Large intestine (tissue), 3 donors: ENCODE measurements at regions not wholly inside any gene's neighbourhood (a gene's known extent, or its start where the extent isn't known, plus 50 kb on each side); places are given as distances from the start of the nearest gene placed in this dataset.
"Not testable (repeated sequence)": the region's sequence is repeated elsewhere in the genome, so short reads cannot be mapped to it uniquely, and the experiment has no call there.

Experiments used
- DNase-seq, 2 donors: peaks; one replicate each; pipeline versions ENCODE4 v3.0.0 to v3.0.0-alpha.2; 2013
- H3K27ac ChIP-seq: one replicate; pipeline ENCODE4 v1.5.1; 2013; ENCODE audit warnings: low read length
- H3K27me3 ChIP-seq: 2 replicates; pipeline ENCODE4 v1.6.1; 2013; ENCODE audit warnings: low read length; ENCODE audit not compliant: control insufficient read depth, insufficient read depth
- H3K36me3 ChIP-seq: 2 replicates; pipeline ENCODE4 v1.6.1; 2013; ENCODE audit warnings: low read length; ENCODE audit not compliant: control insufficient read depth, insufficient read depth
- H3K4me1 ChIP-seq: one replicate; pipeline ENCODE4 v1.6.1; 2013; ENCODE audit warnings: low read length; ENCODE audit not compliant: control insufficient read depth, insufficient read depth
- H3K4me3 ChIP-seq: one replicate; pipeline ENCODE4 v1.5.1; 2013; ENCODE audit warnings: low read length
- H3K9me3 ChIP-seq: one replicate; pipeline ENCODE4 v1.6.1; 2013; ENCODE audit warnings: mild to moderate bottlenecking, low read depth, low read length, moderate library complexity; ENCODE audit not compliant: control insufficient read depth
- WGBS: methylation state at CpG from one replicate; pipeline ENCODE4 v1.1.5; 2013; ENCODE audit warnings: low lambda C conversion rate; ENCODE audit not compliant: insufficient coverage; 5-methylcytosine and 5-hydroxymethylcytosine counted together

DNA sequence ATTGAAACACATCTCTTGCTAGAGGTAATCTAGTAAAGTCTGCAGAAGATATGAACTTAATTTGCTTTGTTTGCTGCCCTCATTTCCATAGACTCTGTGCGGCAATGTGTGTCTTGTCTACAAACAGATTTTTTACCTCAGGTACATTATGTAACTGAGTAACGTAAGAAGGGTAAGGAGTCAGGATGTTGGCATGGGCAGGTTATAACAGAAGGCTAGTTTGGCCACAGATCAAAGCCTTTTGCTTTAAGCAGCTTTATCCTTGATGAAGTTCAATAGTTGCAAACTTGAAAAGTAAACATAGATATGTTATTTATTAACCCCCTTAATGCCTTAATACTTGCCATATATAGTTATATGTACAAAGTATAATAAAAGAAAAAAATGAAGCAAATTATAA is 391.6 kb upstream of the FKBP1C start:
- no peak for DNase-seq
- Histone ChIP-seq H3K36me3 (no peaks in the 10 kb centered on the region), H3K9me3 (no peaks in the 10 kb centered on the region), H3K27me3 (no peaks in the 10 kb centered on the region), H3K27ac (no peak overlapping the region), H3K4me3 (no peak overlapping the region), H3K4me1 (no peaks in the 10 kb centered on the region)
- 20% methylated on average over 1 of the region's 2 CpGs for WGBS

- no peaks in the 10 kb centered on the region for H3K4me1 ChIP-seq
- no peaks in the 10 kb centered on the region for H3K36me3 ChIP-seq
- no peak overlapping the region for H3K27ac ChIP-seq
- DNase-seq = no peak
- 86% methylated on average over 1 of the region's 1 CpG for WGBS
- H3K4me3 ChIP-seq = no peak overlapping the region
- H3K9me3 ChIP-seq = no peaks in the 10 kb centered on the region
- H3K27me3 ChIP-seq = no peaks in the 10 kb centered on the region
Measured at GRCh38 chr6:62808565-62809293, 402.5 kb upstream of the FKBP1C start.

DNA sequence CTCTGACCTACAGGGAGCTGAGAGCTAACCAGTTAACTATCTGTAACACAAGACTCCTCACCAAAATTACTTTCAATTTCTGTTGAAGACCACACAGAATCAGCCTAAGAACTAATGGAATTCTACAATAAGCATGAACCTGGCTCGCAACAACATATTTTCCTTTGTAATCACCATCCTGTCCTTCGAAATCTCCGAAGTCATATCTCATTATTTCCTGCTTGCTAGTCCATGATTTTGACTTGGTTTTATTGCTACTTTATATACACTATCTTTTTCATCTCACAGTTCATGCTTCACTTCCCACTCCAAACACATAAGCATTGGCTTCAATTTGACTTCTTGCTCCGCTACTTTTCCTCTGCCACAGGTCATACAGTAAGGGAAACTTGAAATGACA is 405.8 kb upstream of the FKBP1C start:
- no peaks in the 10 kb centered on the region for H3K4me1 ChIP-seq
- 88% methylated on average over 3 of the region's 4 CpGs for WGBS
- H3K27me3 ChIP-seq = no peaks in the 10 kb centered on the region
- DNase-seq = no peak
- no peaks in the 10 kb centered on the region for H3K9me3 ChIP-seq
- no peak overlapping the region for H3K27ac ChIP-seq
- no peak overlapping the region for H3K4me3 ChIP-seq
- H3K36me3 ChIP-seq = no peaks in the 10 kb centered on the region

DNA sequence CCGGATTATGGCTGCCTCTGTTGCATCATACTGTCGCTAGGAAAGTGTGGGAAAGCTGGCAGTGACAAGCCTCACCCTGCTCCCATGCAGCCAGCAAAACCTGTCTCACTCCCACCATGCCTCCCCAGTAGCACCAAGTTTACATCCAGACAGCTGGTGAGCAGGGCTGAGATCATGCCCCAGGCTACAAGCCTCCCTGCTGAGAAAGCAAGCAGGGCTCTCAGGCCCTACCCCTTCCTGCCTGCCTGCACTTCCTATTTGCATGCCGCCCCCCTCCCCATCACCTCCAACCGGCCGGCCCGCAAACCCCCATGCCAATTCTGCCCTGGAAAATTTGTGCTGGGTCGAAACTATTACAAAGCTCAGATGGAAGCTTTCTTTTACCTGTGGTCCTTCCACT is 408.2 kb upstream of the FKBP1C start:
- no CpG with 5 or more reads among the region's 7 CpGs for WGBS

GRCh38 chr6:62797190-62797589 is 414.1 kb upstream of the FKBP1C start:
- Histone ChIP-seq H3K9me3 (no peaks in the 10 kb centered on the region), H3K4me3 (no peak overlapping the region), H3K27ac (no peak overlapping the region), H3K27me3 (no peaks in the 10 kb centered on the region), H3K4me1 (no peaks in the 10 kb centered on the region), H3K36me3 (no peaks in the 10 kb centered on the region)
- DNase-seq = no peak
- WGBS = 40% methylated on average over 1 of the region's 4 CpGs

More for the DNA sequence above, 408.2 kb upstream of the FKBP1C start:
- Histone ChIP-seq H3K27me3 (no peaks in the 10 kb centered on the region), H3K4me3 (no peak overlapping the region), H3K9me3 (no peaks in the 10 kb centered on the region), H3K4me1 (no peaks in the 10 kb centered on the region), H3K36me3 (no peaks in the 10 kb centered on the region), H3K27ac (no peak overlapping the region)
- DNase-seq = no peak

DNA sequence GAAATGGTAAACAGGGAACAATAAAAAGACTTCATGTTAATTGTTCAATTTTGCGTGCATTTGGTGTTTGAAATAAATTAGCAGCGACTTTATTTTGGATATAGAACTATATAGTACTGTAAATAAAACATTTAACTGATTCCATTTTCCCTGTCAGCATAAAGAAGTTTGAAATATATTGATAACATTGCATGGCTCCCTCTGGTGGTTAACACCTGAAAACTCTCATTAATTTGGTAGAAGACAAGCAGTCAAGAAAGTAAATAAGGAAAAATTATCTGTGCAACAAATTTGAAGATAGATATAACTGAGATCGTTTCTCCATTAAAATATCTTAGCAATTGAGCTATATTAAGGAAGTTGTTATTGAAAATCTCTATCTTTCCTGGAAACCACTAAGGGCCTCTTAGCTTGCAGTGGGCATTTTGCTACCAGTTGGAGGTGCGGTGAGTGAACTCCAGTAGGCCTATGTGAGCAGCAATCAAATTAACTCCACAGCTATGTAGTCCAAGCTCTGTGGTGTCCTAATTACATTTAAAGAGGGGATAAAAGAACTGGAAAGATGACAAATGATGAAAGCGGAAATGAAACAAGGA is 435.7 kb upstream of the FKBP1C start:
- peak; percentile 4 to 10 for DNase-seq
- Histone ChIP-seq H3K4me1 (no peaks in the 10 kb centered on the region), H3K27ac (no peak overlapping the region), H3K4me3 (no peak overlapping the region), H3K27me3 (no peaks in the 10 kb centered on the region), H3K9me3 (no peaks in the 10 kb centered on the region), H3K36me3 (no peaks in the 10 kb centered on the region)
- WGBS = 46% methylated on average over 3 of the region's 5 CpGs

GRCh38 chr6:62766174-62766573 is 445.1 kb upstream of the FKBP1C start:
- H3K27ac ChIP-seq, H3K27me3 ChIP-seq, H3K4me3 ChIP-seq, H3K36me3 ChIP-seq, DNase-seq, H3K4me1 ChIP-seq, H3K9me3 ChIP-seq: not testable (repeated sequence)
- WGBS = no CpG with 5 or more reads among the region's 5 CpGs

DNA sequence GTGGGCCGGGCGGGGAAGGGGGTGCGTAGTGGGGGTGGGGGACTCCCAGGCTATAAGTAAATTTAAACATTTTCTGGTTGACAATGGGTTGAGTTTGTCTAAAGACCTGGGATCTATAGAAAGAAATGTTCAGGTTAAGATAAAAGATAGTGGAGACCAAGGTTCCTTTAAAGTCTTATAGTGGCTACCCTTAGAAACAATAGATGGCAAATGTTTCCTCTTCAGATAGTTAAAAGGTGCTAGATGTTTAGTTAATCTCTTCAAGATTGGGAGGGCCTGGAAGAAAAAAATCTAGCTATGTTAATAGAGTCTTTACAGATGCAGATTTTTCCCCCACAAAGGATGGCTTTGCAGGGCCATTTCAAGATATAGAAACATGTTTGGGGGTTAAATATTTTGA is 446.4 kb upstream of the FKBP1C start:
- Histone ChIP-seq H3K36me3 (no peaks in the 10 kb centered on the region), H3K4me1 (no peaks in the 10 kb centered on the region), H3K9me3 (no peaks in the 10 kb centered on the region), H3K4me3 (no peak overlapping the region), H3K27me3 (no peaks in the 10 kb centered on the region), H3K27ac (no peak overlapping the region)
- no CpG with 5 or more reads among the region's 3 CpGs for WGBS
- DNase-seq = no peak

DNA sequence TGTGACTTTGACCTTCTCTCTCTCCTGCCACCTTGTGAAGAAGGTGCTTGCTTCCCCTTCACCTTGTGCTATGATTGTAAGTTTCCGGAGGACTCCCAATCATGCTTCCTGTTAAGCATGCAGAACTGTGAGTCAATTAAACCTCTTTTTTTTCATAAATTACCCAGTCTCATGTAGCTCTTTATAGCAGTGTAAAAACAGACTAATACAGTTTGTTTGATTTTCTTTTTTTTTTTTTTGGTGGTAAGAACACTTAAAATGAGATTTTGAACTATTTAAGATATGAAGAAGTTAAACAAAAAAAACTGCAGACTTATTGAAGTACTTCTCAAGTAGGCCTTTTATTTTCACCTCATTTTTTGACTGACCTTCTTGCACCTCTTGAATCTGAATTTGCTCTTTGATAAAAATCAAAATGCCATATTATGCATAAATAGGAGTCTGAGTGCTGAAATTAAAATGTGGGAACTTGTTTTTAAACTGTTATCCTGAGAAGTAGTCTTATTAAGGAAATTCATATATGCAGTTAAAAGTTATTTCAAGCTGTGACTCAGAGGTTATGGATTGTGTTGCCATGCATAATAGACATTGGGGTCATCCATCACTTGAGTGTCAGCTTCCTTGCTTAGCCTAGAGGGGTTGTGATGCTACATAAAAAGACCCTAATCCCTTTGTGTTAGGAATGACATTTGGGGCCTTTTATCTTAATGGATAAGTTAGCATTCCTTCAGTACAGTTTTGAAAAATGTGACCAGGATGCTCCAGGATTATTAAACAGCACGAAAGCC is 447.9 kb upstream of the FKBP1C start:
- H3K27me3 ChIP-seq = no peaks in the 10 kb centered on the region
- H3K4me1 ChIP-seq = no peaks in the 10 kb centered on the region
- no peaks in the 10 kb centered on the region for H3K36me3 ChIP-seq
- no peak overlapping the region for H3K4me3 ChIP-seq
- DNase-seq = peak in 1 of 2 donors; percentile 7
- no CpG with 5 or more reads among the region's 2 CpGs for WGBS
- H3K9me3 ChIP-seq = no peaks in the 10 kb centered on the region
- no peak overlapping the region for H3K27ac ChIP-seq

DNA sequence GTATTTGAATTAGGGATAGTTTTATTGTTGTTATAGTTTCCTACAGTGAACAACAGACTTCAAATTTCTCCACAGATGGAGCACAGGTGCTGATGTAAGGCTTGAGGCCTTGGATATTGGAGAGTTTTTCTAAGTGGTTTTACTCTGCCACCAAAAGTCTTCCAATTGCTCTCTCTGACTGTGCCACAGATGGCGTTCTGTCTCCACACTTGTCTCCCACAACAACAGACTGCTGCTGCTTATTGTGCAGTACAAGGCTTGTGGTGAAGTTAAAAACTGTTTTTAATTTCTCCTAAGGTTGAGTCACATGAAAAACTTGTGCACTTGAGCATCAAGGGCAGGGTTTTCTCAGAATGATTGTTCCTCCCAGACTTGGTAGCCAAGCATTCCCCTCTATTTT is 460.9 kb upstream of the KHDRBS2 start:
- no peak for DNase-seq
- no peaks in the 10 kb centered on the region for H3K36me3 ChIP-seq
- H3K27ac ChIP-seq = no peak overlapping the region
- no peak overlapping the region for H3K4me3 ChIP-seq
- H3K27me3 ChIP-seq = no peaks in the 10 kb centered on the region
- no peaks in the 10 kb centered on the region for H3K4me1 ChIP-seq
- no peaks in the 10 kb centered on the region for H3K9me3 ChIP-seq
- no CpG with 5 or more reads among the region's 1 CpG for WGBS
